ENCODE measurements at regions not wholly inside any gene's neighbourhood (a gene's known extent, or its start where the extent isn't known, plus 50 kb on each side); places are given as distances from the start of the nearest gene placed in this dataset.

GRCh38 chr1:99595041-99595440 lies 50.9 kb upstream of the PALMD start (continued):
- TF ChIP-seq, protein P1, sequence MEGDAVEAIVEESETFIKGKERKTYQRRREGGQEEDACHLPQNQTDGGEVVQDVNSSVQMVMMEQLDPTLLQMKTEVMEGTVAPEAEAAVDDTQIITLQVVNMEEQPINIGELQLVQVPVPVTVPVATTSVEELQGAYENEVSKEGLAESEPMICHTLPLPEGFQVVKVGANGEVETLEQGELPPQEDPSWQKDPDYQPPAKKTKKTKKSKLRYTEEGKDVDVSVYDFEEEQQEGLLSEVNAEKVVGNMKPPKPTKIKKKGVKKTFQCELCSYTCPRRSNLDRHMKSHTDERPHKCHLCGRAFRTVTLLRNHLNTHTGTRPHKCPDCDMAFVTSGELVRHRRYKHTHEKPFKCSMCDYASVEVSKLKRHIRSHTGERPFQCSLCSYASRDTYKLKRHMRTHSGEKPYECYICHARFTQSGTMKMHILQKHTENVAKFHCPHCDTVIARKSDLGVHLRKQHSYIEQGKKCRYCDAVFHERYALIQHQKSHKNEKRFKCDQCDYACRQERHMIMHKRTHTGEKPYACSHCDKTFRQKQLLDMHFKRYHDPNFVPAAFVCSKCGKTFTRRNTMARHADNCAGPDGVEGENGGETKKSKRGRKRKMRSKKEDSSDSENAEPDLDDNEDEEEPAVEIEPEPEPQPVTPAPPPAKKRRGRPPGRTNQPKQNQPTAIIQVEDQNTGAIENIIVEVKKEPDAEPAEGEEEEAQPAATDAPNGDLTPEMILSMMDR (IDR thresholded peaks at IDR 0.05; ENCODE audit: control extremely low read depth in 1 of 3, insufficient read depth in 1 of 3, low read depth in 1 of 3, low read length in 3 of 3) = no peak
- TF ChIP-seq PHF8 (conservative IDR thresholded peaks at IDR 0.05; ENCODE audit: low read depth, low read length) (no peak), SIX5 (IDR thresholded peaks at IDR 0.05; ENCODE audit: low read depth, low read length) (no peak), YY1 (IDR thresholded peaks at IDR 0.05; ENCODE audit: low read depth, low read length) (no peak), BACH1 (IDR thresholded peaks at IDR 0.05; ENCODE audit: low read length) (no peak), POLR2A (IDR thresholded peaks at IDR 0.05; ENCODE audit: control extremely low read depth in 1 of 2, low read depth in 2 of 2, low read length in 2 of 2) (no peak), EZH2 (IDR thresholded peaks at IDR 0.05; ENCODE audit: low read depth, low read length, severe bottlenecking) (no peak)
